ENCODE measurements at regions not wholly inside any gene's neighbourhood (a gene's known extent, or its start where the extent isn't known, plus 50 kb on each side); places are given as distances from the start of the nearest gene placed in this dataset.

DNA sequence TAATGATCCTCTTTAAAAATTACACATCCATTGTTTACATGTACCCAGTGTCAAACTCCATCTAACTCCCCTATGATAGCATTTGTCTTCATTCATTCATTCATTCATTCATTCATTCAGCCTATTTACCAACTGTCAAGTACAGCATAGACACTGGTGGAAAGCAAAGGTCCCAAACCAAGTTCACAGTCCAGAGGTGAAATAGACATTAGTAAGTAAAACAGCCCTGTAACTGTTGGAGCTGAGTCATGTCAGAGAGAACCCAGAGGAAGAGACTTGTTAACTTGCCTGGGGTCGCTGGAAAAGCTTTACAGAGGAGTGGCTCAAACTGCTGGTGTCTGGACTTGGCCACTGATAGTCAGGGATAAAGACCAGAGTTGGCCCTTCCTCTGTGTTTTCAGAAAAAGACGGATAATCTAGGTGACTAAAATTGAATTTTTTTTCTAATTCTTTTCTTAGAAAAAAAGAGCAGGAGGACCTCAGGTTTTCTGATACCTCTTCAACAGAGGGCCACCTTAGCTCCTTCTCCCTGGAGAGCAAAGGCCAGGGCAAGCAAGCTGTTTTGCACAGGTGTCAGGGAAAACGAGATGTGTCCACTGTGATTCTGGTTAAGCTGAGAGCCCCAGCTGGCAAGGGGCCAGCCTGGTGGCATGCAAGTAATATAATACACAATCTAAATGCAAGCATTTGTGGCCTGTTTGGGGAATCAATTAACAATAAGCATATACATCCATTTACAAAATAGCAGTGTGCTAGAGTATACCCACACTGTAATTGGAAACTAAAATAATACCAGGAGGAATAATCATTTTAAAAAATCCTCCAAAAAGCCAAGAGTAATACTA lies 96.7 kb upstream of the SLC14A2 start:
- H3K9me3 ChIP-seq (ENCODE audit: control insufficient read depth, insufficient read depth, low read depth, low read length): no peaks in the 10 kb centered on the region
- H3K4me1 ChIP-seq (ENCODE audit: control insufficient read depth, insufficient read depth, low read length): no peaks in the 10 kb centered on the region
- CTCF ChIA-PET: no interaction called here
- no peaks in the 10 kb centered on the region for H3K36me3 ChIP-seq (ENCODE audit: control insufficient read depth, insufficient read depth, low read length)
- DNase-seq (ENCODE audit: low read depth, low spot score) (no peak), ATAC-seq (no peak)
- BruUV-seq (replicated peaks): no TSS peak
- in situ Hi-C loops (cut with HindIII; ENCODE audit: low pct_unique_long_range_greater_than_20kb, low sequenced_read_pairs): no loop called here
- intact Hi-C loops (cut with micrococcal nuclease; ENCODE audit: unreplicated experiment): no loop called here
- no peaks in the 10 kb centered on the region for H3K27me3 ChIP-seq (ENCODE audit: control insufficient read depth, insufficient read depth, low read length)
- POLR2A ChIA-PET: no interaction called here
- no peak overlapping the region for H3K4me3 ChIP-seq (ENCODE audit: low read depth in 2 of 2, low read length in 2 of 2)
- no peak overlapping the region for H3K27ac ChIP-seq (ENCODE audit: low read length)
- TF ChIP-seq, protein P1, sequence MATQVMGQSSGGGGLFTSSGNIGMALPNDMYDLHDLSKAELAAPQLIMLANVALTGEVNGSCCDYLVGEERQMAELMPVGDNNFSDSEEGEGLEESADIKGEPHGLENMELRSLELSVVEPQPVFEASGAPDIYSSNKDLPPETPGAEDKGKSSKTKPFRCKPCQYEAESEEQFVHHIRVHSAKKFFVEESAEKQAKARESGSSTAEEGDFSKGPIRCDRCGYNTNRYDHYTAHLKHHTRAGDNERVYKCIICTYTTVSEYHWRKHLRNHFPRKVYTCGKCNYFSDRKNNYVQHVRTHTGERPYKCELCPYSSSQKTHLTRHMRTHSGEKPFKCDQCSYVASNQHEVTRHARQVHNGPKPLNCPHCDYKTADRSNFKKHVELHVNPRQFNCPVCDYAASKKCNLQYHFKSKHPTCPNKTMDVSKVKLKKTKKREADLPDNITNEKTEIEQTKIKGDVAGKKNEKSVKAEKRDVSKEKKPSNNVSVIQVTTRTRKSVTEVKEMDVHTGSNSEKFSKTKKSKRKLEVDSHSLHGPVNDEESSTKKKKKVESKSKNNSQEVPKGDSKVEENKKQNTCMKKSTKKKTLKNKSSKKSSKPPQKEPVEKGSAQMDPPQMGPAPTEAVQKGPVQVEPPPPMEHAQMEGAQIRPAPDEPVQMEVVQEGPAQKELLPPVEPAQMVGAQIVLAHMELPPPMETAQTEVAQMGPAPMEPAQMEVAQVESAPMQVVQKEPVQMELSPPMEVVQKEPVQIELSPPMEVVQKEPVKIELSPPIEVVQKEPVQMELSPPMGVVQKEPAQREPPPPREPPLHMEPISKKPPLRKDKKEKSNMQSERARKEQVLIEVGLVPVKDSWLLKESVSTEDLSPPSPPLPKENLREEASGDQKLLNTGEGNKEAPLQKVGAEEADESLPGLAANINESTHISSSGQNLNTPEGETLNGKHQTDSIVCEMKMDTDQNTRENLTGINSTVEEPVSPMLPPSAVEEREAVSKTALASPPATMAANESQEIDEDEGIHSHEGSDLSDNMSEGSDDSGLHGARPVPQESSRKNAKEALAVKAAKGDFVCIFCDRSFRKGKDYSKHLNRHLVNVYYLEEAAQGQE (IDR thresholded peaks at IDR 0.05; ENCODE audit: insufficient read depth in 1 of 2, low read depth in 2 of 2, low read length in 1 of 2): no peak
- TF ChIP-seq POLR2AphosphoS5 (IDR thresholded peaks at IDR 0.05; ENCODE audit: low read depth, low read length) (no peak), SIN3A (IDR thresholded peaks at IDR 0.05; ENCODE audit: borderline replicate concordance, insufficient read depth, low read depth, low read length) (no peak), TCF7L2 (IDR thresholded peaks at IDR 0.05; ENCODE audit: low read depth, low read length) (no peak)
- TF ChIP-seq, protein P2, sequence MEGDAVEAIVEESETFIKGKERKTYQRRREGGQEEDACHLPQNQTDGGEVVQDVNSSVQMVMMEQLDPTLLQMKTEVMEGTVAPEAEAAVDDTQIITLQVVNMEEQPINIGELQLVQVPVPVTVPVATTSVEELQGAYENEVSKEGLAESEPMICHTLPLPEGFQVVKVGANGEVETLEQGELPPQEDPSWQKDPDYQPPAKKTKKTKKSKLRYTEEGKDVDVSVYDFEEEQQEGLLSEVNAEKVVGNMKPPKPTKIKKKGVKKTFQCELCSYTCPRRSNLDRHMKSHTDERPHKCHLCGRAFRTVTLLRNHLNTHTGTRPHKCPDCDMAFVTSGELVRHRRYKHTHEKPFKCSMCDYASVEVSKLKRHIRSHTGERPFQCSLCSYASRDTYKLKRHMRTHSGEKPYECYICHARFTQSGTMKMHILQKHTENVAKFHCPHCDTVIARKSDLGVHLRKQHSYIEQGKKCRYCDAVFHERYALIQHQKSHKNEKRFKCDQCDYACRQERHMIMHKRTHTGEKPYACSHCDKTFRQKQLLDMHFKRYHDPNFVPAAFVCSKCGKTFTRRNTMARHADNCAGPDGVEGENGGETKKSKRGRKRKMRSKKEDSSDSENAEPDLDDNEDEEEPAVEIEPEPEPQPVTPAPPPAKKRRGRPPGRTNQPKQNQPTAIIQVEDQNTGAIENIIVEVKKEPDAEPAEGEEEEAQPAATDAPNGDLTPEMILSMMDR (IDR thresholded peaks at IDR 0.05): no peak

DNA sequence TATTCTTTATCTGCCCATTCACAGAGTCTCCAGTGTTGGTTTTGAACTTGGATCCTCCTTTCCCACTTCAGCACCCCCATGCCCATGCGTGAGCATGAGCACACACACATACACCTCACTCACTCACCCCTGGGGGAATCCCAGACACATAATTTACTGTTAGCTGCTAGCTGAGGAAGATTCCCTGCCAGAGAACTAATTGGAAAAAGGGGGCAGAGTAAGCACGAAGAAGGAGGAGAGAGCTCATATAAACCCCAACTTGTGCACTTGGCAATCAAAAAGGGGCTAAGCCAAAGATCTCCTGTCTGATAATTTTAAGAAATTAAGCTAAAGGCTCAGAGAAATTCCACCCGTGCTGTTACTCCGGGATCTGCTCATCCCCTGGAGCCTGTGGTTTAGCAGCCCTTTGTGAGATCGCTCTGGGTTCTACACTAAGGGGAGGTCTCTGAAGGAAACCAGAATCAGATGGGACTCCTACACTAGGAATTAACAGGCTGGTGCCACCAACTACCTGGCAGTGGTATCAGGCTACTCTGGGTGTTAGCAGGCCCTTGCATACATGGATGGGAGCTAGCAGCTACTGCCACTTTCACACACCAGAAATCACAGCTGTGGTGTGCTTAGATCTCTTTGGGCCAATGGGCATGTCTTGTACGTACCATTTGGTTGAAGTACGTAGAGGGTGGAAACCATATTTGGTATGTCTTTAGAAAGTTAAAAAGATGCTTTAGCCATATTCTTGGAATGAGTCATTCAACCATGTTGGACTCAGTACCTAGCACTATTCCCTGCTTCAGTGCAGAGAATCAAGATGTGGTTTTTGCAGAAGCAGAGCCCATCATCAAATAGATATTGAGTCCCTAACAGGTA lies 95.6 kb upstream of the SLC14A2 start:
- Histone ChIP-seq H3K4me3 (ENCODE audit: low read depth in 2 of 2, low read length in 2 of 2) (no peak overlapping the region), H3K27me3 (ENCODE audit: control insufficient read depth, insufficient read depth, low read length) (no peaks in the 10 kb centered on the region), H3K4me1 (ENCODE audit: control insufficient read depth, insufficient read depth, low read length) (no peaks in the 10 kb centered on the region), H3K36me3 (ENCODE audit: control insufficient read depth, insufficient read depth, low read length) (no peaks in the 10 kb centered on the region), H3K27ac (ENCODE audit: low read length) (no peak overlapping the region), H3K9me3 (ENCODE audit: control insufficient read depth, insufficient read depth, low read depth, low read length) (no peaks in the 10 kb centered on the region)
- DNase-seq (ENCODE audit: low read depth, low spot score) (no peak), ATAC-seq (no peak)
- intact Hi-C loops (cut with micrococcal nuclease; ENCODE audit: unreplicated experiment): no loop called here
- ChIA-PET CTCF (no interaction called here), POLR2A (no interaction called here)
- in situ Hi-C loops (cut with HindIII; ENCODE audit: low pct_unique_long_range_greater_than_20kb, low sequenced_read_pairs): no loop called here
- BruUV-seq (replicated peaks): no TSS peak
- TF ChIP-seq, protein P2 (IDR thresholded peaks at IDR 0.05): no peak
- TF ChIP-seq POLR2AphosphoS5 (IDR thresholded peaks at IDR 0.05; ENCODE audit: low read depth, low read length) (no peak), SIN3A (IDR thresholded peaks at IDR 0.05; ENCODE audit: borderline replicate concordance, insufficient read depth, low read depth, low read length) (no peak), TCF7L2 (IDR thresholded peaks at IDR 0.05; ENCODE audit: low read depth, low read length) (no peak)
- TF ChIP-seq, protein P1 (IDR thresholded peaks at IDR 0.05; ENCODE audit: insufficient read depth in 1 of 2, low read depth in 2 of 2, low read length in 1 of 2): no peak

Measured in Panc1 (cell line).